HG03575 (cell line): ENCODE measurements at regions not wholly inside any gene's neighbourhood (a gene's known extent, or its start where the extent isn't known, plus 50 kb on each side); places are given as distances from the start of the nearest gene placed in this dataset.
"Not testable (repeated sequence)": the region's sequence is repeated elsewhere in the genome, so short reads cannot be mapped to it uniquely, and the experiment has no call there.

ENCODE experiments used
- ATAC-seq: cut with Tn5 transposase; IDR thresholded peaks from one replicate; pipeline ENCODE4 v1.9.1; 2021; ENCODE audit not compliant: unreplicated experiment, insufficient number of reproducible peaks, low FRiP score; ENCODE audit errors: extremely low read depth

DNA sequence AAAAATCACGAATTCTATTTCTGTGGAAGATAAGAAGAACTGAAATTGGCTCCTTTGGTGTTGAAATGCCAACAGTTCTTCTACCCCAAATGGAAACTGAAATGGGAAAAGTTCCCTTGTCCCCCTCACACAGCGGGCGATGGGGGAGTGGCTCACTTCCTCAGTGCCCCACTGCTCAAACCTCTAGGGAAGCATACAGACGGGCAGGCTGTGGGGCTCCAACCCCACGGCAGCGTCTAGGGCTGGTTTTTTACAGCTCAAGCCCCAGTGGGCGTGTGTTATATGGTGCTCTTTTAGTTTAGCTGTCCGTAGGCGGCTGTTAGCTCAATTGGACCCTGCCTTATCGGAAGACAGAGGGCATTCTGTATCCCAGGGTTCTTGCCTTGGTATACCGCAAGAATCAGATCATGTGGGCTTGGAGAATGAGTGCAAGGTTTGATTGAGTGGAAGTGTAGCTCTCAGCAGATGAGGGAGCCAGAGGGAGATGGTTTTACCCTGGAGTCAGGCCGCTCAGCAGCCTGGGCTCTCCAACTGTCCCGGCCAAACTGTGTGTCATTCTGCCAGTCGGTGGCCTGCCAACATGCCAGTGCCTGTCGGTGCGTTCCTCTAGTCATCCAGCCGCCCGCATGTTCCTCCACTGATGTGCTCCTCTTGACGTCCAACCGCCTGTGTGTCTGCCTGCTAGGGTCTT is 166.3 kb upstream of the ZNF608 start:
- ATAC-seq = no peak

GRCh38 chr5:124913329-124913653 is 166.9 kb upstream of the ZNF608 start:
- ATAC-seq = no peak

- not testable (repeated sequence) for ATAC-seq
Observed at GRCh38 chr5:124916313-124916712, 169.9 kb upstream of the ZNF608 start.

DNA sequence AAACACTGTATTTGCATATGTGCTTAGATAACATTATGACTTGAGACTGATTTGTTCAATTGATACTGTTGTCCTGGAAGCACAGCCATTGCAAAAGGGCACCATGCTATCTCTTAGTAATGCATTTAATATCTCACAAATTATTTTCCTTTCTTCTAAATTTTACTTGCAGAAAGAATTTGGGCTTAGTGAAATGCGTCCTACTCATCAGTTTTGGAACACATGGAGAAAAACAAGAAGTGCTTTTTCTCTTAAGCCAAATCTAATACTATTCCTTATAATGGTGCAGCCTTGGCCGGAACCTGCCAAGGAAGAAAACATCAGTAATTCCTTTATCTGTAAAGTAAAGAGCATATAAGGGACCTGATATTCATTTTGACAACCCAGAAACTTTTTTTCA is 172.2 kb upstream of the ZNF608 start:
- ATAC-seq = no peak

DNA sequence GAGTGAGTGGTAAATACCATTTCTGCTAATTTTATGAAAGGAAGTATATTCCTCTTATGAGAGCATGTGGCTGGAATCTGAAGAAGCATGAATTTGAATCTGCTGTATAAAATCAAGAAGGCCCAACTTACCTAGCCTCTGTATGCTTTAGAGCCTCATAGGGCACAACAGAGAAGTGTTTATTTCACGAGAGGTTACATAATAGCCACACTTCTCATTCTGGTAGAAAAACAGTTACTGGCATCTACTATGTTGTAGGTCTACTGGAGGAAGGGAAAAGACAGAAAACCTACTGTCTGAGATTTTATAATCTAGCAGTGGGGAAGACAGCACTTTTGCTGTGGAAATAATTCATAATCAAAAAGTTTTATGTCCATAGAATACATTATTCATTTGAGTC is 172.6 kb upstream of the ZNF608 start:
- ATAC-seq = no peak

DNA sequence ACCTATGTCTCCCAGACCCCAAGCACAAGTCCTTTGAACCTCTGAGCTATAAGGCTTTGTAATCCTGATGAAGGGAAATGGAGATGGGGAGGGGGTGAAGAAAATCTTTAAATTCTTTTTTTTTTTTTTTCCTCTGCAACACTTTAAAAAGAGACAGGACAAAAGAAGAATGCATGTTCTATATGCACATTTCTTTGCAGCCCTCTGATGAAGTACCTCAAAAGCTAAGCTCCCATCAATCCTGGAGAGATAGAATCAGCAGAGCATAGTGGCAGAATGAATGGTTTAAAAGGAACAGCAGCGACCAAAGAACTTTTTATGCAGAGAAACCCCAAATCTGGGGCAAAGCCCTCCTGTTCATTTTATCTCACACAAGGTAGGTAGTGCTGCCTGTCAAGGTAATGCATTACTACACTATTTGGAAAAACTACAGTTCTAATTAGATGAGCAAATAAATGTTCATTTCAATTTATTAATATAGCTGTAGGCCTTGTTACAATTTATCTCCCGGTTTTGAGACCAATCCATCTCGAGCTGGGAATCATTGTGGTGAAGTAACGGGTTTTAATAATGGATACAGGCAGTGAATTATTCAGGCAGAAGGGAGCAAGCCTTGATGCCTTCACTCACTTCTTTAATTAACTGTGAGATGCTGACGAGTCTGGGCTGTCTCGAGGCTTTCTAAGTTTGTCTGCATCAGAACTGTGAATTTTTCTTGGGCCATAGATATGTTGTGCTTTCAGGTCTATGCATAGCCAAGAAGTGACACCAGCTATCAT is 173.5 kb upstream of the ZNF608 start:
- no peak for ATAC-seq

GRCh38 chr5:124920909-124921666 is 174.6 kb upstream of the ZNF608 start:
- ATAC-seq = peak; percentile 69

GRCh38 chr5:124921694-124922093 is 175.3 kb upstream of the ZNF608 start:
- peak; percentile 16 for ATAC-seq

DNA sequence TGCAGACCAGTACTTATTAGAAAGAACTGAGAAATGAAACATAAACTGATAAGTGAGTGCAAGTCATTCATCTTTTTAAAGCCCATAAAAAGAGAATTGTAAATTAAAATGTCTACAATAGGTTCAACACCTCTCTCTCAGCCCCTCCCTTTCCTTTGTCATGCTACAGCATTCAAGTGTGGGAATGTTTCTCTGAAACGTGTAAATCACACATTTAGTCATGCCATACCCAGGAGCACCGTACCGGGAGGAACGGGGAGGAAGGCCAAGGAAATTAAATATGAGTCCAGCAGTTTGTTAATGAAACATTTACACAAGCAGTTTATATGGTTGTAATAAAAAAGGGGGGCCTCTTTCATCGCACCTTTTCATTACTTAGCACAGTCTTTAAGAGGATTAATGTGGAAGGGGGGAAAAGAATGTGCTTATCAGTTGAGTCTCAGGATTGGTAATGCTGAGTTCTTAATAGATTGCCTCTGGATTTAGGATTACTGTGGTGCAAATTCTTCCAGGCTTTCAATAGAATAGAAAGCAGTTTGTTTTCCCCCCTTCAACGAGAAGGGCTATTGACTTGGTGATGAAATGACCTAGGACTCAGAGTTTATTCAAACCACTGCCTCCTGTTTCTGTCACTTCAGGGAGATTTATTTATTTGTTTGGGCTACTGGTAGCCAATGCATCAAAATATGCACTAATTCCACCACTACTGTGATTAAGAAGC is 176.0 kb upstream of the ZNF608 start:
- no peak for ATAC-seq

DNA sequence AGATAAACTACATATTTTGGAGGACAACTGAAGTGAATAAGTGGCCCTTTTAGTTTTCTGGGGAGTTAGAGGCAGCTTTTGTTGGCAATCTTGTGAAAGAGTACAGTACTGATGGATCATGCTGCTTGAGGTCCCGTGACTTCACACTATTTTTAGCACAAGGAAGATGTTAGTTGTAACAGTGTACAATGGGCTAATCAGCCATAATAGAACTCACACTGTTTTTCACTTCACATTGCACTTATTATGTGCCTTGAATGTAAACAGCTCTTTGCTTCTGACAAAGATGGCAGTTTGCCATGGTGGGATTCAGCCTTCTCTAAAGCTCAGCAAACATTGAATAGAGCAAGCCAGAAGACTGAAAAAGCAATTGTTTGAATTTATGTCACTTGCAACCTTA is 176.7 kb upstream of the ZNF608 start:
- no peak for ATAC-seq

- no peak for ATAC-seq
Observed at GRCh38 chr5:124924729-124925128, 178.3 kb upstream of the ZNF608 start.

DNA sequence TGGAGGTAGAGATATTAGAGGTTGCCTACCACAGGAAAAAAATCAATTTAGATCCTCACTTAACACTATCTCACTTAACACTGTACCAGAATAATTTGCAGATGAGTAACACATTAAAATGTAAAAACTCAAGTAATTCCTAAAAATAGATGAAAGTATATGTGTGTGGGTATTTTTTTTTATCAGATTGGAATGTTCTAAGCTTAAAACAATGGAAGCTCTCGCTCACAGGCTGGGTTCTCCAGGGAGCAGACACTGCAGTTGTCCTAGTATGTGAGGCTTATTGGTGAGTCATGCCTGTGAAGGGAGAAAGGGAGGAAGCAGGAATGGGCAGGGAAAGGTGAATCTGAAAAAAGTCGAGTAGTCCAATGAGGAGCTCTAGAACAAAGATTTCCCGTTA is 181.3 kb upstream of the ZNF608 start:
- no peak for ATAC-seq

GRCh38 chr5:124929000-124929399 is 182.6 kb upstream of the ZNF608 start:
- ATAC-seq = no peak

- ATAC-seq = no peak
Observed at GRCh38 chr5:124932791-124933600, 186.6 kb upstream of the ZNF608 start.

GRCh38 chr5:124935065-124935464 is 188.6 kb upstream of the ZNF608 start:
- ATAC-seq = peak; percentile 53

- peak; percentile 32 for ATAC-seq
Observed at GRCh38 chr5:124936626-124936933, 190.1 kb upstream of the ZNF608 start.

DNA sequence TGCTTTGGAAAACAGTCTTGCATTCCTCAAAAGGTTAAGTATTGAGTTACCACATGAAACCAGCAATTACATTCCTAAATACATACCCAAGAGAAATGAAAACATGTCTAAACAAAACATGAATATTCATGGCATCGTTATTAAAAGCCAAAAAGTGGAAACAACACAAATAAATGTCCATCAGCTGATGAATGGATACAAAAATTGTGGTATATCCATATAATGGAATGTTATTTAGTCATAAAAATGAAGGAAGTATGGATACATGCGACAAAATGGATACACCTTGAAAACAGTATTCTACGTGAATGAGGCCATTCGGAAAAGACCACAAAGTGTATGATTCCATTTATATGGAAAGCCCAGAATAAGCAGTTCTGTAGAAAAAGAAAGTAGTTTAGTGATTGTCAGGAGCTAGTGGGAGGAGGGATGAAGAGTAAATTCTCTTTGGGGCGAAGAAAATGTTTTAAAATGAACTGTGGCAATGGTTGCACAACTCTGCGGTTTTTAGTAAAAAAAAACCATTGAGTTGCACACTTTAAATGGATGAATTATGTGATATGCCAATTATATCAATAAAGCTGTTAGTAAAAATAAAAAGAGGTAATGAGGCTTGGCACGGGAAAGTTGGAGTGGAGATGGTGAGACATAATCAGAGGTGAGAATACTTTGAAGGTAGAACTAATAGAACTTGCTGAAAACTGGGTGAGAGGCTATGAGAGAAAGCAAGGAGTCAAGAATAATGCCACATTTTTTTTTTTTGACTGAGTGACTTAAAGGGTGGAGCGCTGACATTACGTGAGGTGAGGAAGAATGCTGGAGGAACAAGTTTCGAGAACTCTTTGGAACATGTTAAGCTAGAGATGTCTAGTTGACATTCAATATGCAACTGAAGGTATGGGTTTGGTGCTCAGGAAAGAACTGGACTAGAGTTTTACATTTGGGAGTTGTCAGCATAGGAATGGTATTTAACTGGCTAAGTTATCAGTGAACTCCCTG is 194.9 kb upstream of the ZNF608 start:
- ATAC-seq = no peak
